Adrenal gland (tissue), 5 donors: ENCODE measurements at regions not wholly inside any gene's neighbourhood (a gene's known extent, or its start where the extent isn't known, plus 50 kb on each side); places are given as distances from the start of the nearest gene placed in this dataset.

Source experiments
- CTCF ChIP-seq, 6 experiments: fragments of 450-650 bp in 4 of 6; fragments of 200-600 bp in 2 of 6; sonication (generic) in 1 of 6; IDR thresholded peaks; 1 replicate in 5 of 6; 2 replicates in 1 of 6; pipeline versions ENCODE4 v1.5.1 to v1.8.0; 2016 to 2021; ENCODE audit warnings: antibody characterized with exemption in 6 of 6, mild to moderate bottlenecking in 2 of 6, moderate library complexity in 1 of 6
- POLR2A ChIP-seq, 2 donors: fragments of 450-650 bp; IDR thresholded peaks; one replicate each; pipeline ENCODE4 v1.6.1; 2017; ENCODE audit warnings: antibody characterized with exemption in 2 of 2, mild to moderate bottlenecking in 2 of 2, moderate library complexity in 1 of 2
- donor health status: DM: no; HTN: no; CAD: no.

- TF ChIP-seq POLR2A (IDR thresholded peaks at IDR 0.05) (no peak), CTCF (IDR thresholded peaks at IDR 0.05) (no peak)
Observed at GRCh38 chr11:97229936-97230335, 840.1 kb downstream of the JRKL start.
